ENCODE measurements at regions not wholly inside any gene's neighbourhood (a gene's known extent, or its start where the extent isn't known, plus 50 kb on each side); places are given as distances from the start of the nearest gene placed in this dataset.

DNA sequence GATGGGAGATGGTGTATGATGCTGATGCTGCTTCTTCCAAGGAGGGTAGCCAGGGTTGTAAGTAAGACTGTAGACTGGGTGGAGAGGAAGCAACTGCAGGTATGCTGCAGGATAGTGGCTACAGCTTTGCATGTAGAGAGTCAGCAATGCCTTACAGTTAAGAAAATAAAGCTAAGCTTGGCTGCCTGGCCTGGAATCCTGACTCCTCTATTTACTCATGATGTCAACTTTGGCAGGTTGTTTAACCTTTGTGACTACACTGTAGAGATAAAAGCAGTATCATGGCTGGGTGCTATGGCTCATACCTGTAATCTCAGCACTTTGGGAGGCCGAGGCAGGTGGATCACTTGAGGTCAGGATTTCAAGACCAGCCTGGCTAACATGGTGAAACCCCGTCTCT lies 301.6 kb upstream of the RBFOX1 start:
- TF ChIP-seq TCF12 (IDR thresholded peaks at IDR 0.05; ENCODE audit: low read depth): no peak
- TF ChIP-seq EP300 (IDR thresholded peaks at IDR 0.05; ENCODE audit: borderline replicate concordance): no peak
- TF ChIP-seq TAF1 (IDR thresholded peaks at IDR 0.05; ENCODE audit: low read depth): no peak
- TF ChIP-seq RAD21 (IDR thresholded peaks at IDR 0.05; ENCODE audit: low read depth): no peak
- TF ChIP-seq YY1 (IDR thresholded peaks at IDR 0.05; ENCODE audit: low read depth): no peak
- no peak for TF ChIP-seq CEBPB (IDR thresholded peaks at IDR 0.05)
- TF ChIP-seq, protein P1, sequence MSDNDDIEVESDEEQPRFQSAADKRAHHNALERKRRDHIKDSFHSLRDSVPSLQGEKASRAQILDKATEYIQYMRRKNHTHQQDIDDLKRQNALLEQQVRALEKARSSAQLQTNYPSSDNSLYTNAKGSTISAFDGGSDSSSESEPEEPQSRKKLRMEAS (IDR thresholded peaks at IDR 0.05): no peak
- no peak for TF ChIP-seq ZBTB7A (IDR thresholded peaks at IDR 0.05; ENCODE audit: low read depth)
- no peak for TF ChIP-seq FOXM1 (IDR thresholded peaks at IDR 0.05; ENCODE audit: borderline replicate concordance, low read depth)
- TF ChIP-seq NFIC (IDR thresholded peaks at IDR 0.05): no peak
- TF ChIP-seq TEAD4 (IDR thresholded peaks at IDR 0.05): no peak
- TF ChIP-seq, protein P2, sequence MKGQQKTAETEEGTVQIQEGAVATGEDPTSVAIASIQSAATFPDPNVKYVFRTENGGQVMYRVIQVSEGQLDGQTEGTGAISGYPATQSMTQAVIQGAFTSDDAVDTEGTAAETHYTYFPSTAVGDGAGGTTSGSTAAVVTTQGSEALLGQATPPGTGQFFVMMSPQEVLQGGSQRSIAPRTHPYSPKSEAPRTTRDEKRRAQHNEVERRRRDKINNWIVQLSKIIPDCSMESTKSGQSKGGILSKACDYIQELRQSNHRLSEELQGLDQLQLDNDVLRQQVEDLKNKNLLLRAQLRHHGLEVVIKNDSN (IDR thresholded peaks at IDR 0.05): no peak
- no peak for TF ChIP-seq CREB1 (IDR thresholded peaks at IDR 0.05; ENCODE audit: low read depth)

DNA sequence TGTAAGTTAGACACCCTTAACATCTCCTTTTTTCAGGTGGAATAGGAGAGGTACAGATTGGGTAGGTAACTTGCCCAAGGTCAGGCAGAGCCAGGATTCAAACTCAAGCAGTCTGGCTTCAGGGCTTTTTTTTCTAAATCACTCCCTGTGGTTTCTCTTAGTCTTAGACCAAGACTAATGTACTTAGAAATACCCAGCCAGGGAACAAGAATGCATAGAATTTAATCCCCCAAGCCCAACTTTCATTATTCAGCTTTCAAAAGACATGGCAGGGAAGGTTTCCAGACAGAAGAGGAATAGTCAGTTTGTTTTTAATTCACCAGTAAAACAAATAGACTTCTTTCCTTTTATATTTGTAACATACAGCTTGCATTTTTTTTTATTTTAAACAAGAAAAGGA lies 305.2 kb upstream of the RBFOX1 start:
- TF ChIP-seq, protein P2 (IDR thresholded peaks at IDR 0.05): no peak
- no peak for TF ChIP-seq CEBPB (IDR thresholded peaks at IDR 0.05)

DNA sequence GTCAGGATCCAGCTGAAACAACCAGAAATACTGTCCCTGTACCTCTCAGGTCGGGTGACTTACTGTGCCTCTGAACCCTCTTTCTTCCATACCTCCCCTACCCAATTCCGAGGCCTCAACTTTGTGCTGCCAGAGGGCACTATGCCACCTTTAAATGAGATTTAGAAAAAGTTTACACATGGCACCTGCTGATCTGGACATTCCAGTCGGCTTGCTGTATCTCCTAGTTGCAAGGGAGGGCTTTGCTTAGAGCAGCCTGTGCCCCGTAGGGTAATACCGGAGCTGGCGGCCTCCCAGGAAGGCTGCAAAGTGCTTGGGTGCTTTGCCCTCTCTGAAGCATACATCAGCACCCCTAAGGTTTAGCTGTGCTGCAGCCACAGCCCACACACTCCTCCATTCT lies 306.0 kb upstream of the RBFOX1 start:
- TF ChIP-seq EP300 (IDR thresholded peaks at IDR 0.05; ENCODE audit: borderline replicate concordance): no peak
- TF ChIP-seq CEBPB (IDR thresholded peaks at IDR 0.05): no peak
- no peak for TF ChIP-seq ZBTB7A (IDR thresholded peaks at IDR 0.05; ENCODE audit: low read depth)
- no peak for TF ChIP-seq TEAD4 (IDR thresholded peaks at IDR 0.05)
- TF ChIP-seq, protein P2 (IDR thresholded peaks at IDR 0.05): no peak

DNA sequence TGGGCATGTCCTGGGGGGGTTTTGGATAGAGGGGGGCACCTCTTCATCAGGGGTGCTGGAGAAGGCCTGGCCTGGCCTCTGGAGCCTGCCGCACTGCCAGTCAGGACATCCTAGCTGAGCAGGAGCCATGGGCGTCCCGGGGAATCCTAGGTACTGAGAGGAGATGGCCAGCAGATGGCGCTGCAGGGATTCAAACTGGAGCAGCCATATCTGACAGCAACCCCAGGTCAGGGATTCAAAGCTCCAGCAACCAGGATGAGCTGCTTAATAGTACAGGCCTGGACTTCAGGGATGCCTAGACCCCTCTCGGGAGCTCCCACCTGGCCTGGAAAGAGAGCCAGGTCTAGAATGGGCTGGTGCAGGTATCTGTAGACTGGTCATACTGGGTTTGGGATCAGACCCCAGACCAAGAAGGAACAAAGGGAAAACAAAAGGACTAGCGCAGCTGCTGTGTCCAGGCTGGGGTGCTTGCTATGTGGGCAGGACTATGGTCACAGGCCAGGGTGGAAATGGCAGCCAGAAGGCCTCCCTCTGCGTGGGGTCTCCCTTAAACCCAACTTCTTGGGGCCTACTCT lies 306.9 kb upstream of the RBFOX1 start:
- TF ChIP-seq, protein P3, sequence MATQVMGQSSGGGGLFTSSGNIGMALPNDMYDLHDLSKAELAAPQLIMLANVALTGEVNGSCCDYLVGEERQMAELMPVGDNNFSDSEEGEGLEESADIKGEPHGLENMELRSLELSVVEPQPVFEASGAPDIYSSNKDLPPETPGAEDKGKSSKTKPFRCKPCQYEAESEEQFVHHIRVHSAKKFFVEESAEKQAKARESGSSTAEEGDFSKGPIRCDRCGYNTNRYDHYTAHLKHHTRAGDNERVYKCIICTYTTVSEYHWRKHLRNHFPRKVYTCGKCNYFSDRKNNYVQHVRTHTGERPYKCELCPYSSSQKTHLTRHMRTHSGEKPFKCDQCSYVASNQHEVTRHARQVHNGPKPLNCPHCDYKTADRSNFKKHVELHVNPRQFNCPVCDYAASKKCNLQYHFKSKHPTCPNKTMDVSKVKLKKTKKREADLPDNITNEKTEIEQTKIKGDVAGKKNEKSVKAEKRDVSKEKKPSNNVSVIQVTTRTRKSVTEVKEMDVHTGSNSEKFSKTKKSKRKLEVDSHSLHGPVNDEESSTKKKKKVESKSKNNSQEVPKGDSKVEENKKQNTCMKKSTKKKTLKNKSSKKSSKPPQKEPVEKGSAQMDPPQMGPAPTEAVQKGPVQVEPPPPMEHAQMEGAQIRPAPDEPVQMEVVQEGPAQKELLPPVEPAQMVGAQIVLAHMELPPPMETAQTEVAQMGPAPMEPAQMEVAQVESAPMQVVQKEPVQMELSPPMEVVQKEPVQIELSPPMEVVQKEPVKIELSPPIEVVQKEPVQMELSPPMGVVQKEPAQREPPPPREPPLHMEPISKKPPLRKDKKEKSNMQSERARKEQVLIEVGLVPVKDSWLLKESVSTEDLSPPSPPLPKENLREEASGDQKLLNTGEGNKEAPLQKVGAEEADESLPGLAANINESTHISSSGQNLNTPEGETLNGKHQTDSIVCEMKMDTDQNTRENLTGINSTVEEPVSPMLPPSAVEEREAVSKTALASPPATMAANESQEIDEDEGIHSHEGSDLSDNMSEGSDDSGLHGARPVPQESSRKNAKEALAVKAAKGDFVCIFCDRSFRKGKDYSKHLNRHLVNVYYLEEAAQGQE (IDR thresholded peaks at IDR 0.05; ENCODE audit: low read depth): no peak
- no peak for TF ChIP-seq CEBPB (IDR thresholded peaks at IDR 0.05)
- peak; percentile 52 for TF ChIP-seq RAD21 (IDR thresholded peaks at IDR 0.05; ENCODE audit: low read depth)

DNA sequence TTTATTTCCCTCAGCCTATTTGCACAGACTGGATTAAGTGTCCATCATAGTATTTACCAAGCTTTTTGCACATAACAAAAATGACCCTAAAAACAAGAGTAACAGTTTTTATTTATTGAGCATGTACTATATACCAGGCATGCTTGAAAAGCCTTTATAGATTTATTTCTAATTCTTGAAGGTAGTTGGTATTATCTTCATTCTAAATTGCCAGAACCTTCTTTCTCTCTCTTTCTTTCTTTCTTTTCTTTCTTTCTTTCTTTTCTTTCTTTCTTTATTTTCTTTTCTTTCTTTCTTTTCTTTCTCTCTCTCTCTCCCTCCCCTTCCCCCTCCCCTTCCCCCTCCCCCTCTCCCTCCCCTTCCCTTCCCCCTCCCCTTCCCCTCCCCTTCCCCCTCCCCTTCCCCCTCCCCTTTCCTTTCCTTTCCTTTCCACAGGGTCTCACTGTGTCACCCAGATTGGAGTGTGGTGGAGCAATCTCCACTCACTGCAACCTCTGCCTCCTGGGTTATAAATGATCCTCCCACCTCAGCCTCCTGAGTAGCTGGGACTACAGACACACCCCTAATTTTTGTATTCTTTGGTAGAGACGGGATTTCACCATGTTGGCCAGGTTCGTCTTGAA lies 310.9 kb upstream of the RBFOX1 start:
- no peak for TF ChIP-seq TEAD4 (IDR thresholded peaks at IDR 0.05)

DNA sequence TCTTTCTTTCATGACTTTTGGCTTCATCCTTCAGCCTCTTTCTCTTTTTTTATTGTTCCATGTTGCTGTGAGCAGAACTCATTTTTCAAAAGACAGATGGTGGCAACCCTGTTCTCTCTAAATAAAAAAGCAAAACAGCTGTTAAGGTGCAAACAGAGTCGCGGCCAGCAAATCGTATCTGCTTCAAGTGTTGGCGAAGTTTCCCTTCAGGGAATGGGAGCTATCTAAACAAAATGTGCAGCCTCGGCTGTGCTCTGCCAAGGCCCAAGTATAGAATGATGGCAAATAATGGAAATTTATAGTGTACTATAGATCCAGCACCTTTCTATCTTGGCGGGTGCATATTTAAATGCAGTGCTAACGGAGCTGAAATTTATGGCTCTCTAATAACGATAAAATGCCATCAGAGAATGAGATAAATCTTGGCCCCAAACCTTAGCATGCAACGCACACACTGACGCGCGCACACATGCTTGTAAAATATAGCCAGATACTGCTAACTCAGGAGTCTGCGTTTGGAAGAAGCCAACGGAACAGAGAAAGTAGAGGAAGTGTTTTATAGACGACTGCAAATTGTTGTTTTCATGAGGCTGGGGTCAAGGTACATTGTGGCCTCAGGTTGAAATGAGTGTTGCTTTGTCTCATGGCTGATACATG lies 315.5 kb upstream of the RBFOX1 start:
- TF ChIP-seq EGR1 (IDR thresholded peaks at IDR 0.05) (no peak), TAF1 (IDR thresholded peaks at IDR 0.05; ENCODE audit: low read depth) (no peak), CEBPB (IDR thresholded peaks at IDR 0.05) (no peak), YY1 (IDR thresholded peaks at IDR 0.05; ENCODE audit: low read depth) (no peak), NFIC (IDR thresholded peaks at IDR 0.05) (no peak), TEAD4 (IDR thresholded peaks at IDR 0.05) (no peak), ZBTB7A (IDR thresholded peaks at IDR 0.05; ENCODE audit: low read depth) (no peak), TCF12 (IDR thresholded peaks at IDR 0.05; ENCODE audit: low read depth) (no peak), RAD21 (IDR thresholded peaks at IDR 0.05; ENCODE audit: low read depth) (no peak), CREB1 (IDR thresholded peaks at IDR 0.05; ENCODE audit: low read depth) (no peak), FOXM1 (IDR thresholded peaks at IDR 0.05; ENCODE audit: borderline replicate concordance, low read depth) (no peak), EP300 (IDR thresholded peaks at IDR 0.05; ENCODE audit: borderline replicate concordance) (no peak)
- TF ChIP-seq, protein P3 (IDR thresholded peaks at IDR 0.05; ENCODE audit: low read depth): no peak
- TF ChIP-seq, protein P2 (IDR thresholded peaks at IDR 0.05): no peak
- TF ChIP-seq, protein P1 (IDR thresholded peaks at IDR 0.05): no peak

Measured in Ishikawa (cell line).